ENCODE measurements at regions not wholly inside any gene's neighbourhood (a gene's known extent, or its start where the extent isn't known, plus 50 kb on each side); places are given as distances from the start of the nearest gene placed in this dataset.

DNA sequence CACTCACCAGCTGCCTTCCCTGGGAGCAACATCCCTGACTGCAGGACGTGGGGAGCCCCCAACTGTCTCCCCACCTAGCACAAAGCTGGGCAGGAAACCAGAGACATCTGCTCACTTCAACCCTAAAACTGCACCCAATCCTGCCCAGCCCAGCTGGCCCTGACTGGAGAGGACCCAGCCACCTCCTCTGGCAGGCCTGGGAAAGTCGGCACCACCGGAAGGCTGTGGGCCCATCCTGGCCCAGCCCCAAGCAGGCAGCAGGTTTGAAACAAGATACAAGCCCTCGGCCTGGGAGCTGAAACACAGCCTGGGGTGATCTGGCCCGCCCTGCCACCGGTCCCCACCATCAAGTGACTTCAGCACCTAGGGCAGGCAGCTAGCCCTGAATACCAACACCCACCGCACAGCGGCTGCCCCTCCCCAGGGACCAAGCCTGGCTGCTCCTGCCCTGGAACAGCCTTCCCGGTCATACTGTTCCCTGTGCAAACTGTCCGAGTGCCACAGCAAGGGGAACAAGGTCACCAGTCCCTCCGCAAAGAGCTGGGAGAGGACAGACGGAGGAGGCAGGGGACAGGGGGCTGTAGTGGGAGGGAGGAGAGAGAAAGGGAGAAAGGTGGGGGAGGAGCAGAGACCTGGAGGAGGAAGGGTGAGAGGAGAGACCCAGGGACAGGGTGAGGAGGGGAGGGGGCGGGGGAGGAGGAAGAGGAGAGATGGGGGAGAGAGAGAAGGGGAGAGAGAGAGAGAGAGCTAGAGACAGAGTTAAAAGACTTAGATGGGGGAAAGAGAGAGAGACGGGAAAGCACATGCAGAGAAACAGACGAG is 115.7 kb downstream of the RFLNA start:
- Histone ChIP-seq H3K36me3 (peaks cover 0 to 83% (median 23%) of the 10 kb centered on the region in 9 donors), H3K27me3 (no peaks in the 10 kb centered on the region), H3K9me3 (no peaks in the 10 kb centered on the region), H3K27ac (peak overlapping the region; percentile 6 to 78 (median 42)), H3K4me3 (no peak overlapping the region), H3K4me1 (peaks cover 4 to 67% (median 45%) of the 10 kb centered on the region in 12 donors)
- DNase-seq = peak in 1 of 5 donors; percentile 77
- intact Hi-C loops (cut with DNase I) = no loop called here
- WGBS, 4 donors = 44 to 53% (median 48%) methylated on average over 12 to 15 of the region's 15 CpGs
- TF ChIP-seq, protein P1, sequence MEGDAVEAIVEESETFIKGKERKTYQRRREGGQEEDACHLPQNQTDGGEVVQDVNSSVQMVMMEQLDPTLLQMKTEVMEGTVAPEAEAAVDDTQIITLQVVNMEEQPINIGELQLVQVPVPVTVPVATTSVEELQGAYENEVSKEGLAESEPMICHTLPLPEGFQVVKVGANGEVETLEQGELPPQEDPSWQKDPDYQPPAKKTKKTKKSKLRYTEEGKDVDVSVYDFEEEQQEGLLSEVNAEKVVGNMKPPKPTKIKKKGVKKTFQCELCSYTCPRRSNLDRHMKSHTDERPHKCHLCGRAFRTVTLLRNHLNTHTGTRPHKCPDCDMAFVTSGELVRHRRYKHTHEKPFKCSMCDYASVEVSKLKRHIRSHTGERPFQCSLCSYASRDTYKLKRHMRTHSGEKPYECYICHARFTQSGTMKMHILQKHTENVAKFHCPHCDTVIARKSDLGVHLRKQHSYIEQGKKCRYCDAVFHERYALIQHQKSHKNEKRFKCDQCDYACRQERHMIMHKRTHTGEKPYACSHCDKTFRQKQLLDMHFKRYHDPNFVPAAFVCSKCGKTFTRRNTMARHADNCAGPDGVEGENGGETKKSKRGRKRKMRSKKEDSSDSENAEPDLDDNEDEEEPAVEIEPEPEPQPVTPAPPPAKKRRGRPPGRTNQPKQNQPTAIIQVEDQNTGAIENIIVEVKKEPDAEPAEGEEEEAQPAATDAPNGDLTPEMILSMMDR (IDR thresholded peaks at IDR 0.05) = no peak
- TF ChIP-seq POLR2A (IDR thresholded peaks at IDR 0.05) = no peak
- peak; percentile 7 to 57 (median 24) for ATAC-seq

DNA sequence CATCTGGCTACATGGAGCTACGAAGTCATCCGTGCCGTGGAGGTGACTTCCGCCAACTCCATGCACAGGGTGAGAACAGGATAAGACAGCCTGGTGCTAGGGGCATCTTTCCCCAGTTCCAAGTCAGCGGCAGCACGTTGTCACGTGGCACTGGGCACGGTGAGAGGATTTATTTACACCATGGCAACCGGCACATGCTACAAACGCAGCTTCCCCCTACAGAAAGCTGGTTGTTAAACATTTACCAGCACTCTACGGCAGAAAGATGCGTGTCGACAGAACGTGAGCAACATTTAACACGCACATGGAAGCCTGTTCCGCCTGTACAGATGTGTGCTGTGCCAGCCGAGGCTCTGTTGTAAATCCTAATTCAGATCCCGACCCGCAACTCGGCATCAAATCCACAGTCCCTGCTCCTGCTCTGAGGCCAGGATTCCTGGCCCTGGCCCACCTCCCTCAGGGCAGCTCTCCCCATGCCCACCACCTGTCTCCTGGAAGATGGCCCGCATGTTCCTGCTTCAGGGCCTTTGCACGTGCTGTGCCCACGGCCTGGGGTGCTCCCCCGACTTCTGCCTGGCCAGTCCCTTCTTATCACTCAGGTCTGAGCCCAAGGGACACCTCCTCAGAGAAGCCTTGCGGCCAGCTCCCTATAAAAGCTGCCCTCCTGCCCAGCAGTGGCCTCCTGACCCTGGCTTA is 114.1 kb downstream of the RFLNA start:
- TF ChIP-seq POLR2A (IDR thresholded peaks at IDR 0.05) = no peak
- TF ChIP-seq, protein P1 (IDR thresholded peaks at IDR 0.05) = no peak
- ATAC-seq = no peak
- Histone ChIP-seq H3K4me1 (peaks cover 8 to 76% (median 53%) of the 10 kb centered on the region in 12 donors), H3K9me3 (no peaks in the 10 kb centered on the region), H3K27ac (peak overlapping the region in 2 of 12 donors; percentile 72 to 78), H3K36me3 (peaks cover 0 to 73% (median 23%) of the 10 kb centered on the region in 9 donors), H3K27me3 (no peaks in the 10 kb centered on the region), H3K4me3 (no peak overlapping the region)
- intact Hi-C loops (cut with DNase I) = loop anchor here in 1 of 10 donors (10.0 kb wide), 1 partner anchor 54 kb away; no protein-coding TSS in a partner anchor
- no peak for DNase-seq
- WGBS, 4 donors = 77 to 91% (median 88%) methylated on average over 22 to 25 of the region's 25 CpGs

DNA sequence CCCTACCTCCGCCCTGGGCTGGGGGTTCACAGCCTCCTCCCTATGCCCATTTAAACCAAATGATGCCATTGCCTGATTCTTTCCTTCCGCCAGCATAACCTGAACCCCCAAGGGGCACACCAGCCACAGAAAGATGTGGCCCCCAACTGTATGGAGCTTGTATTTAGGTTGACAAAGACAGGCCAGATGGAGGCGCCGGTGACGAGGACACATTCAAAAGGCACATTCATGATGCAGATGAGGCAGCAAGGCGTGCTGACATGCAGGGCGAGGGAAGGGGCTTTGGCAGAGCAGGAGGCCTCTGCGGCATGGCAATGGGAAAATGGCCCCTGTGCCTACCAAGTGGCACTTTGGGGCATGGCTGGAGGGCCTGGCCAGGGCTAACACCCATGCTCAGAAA is 112.2 kb downstream of the RFLNA start:
- Histone ChIP-seq H3K27ac (no peak overlapping the region), H3K27me3 (no peaks in the 10 kb centered on the region), H3K4me3 (no peak overlapping the region), H3K36me3 (peaks cover 0 to 60% (median 27%) of the 10 kb centered on the region in 9 donors), H3K4me1 (peaks cover 12 to 76% (median 49%) of the 10 kb centered on the region in 12 donors), H3K9me3 (no peaks in the 10 kb centered on the region)
- ATAC-seq = no peak
- intact Hi-C loops (cut with DNase I) = loop anchor here in 1 of 10 donors (10.0 kb wide), 1 partner anchor 52 kb away; no protein-coding TSS in a partner anchor
- WGBS, 4 donors = 96 to 98% (median 97%) methylated on average over 8 of the region's 8 CpGs
- DNase-seq = no peak
- TF ChIP-seq POLR2A (IDR thresholded peaks at IDR 0.05) = no peak
- TF ChIP-seq, protein P1 (IDR thresholded peaks at IDR 0.05) = no peak

DNA sequence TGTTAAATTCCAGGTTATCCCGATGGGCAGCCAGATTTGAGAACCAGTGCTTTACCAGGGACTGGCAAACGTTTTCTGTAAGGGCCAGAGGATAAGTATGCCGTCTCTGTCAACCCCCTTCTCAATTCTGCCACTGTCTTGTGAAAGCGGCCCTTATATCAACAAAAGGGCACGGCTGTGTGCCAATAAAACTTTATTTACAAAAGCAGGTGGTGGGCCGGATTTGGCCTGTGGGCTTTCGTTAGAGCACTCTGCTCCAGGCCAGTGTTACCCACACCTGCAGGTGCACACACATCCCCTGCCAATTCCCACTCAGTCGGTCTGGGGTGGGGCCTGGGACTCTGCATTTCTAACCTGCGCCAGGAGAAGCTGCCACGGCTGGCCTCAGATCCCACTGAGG is 111.2 kb downstream of the RFLNA start:
- 91 to 97% (median 96%) methylated on average over 9 to 10 of the region's 10 CpGs for WGBS, 4 donors
- DNase-seq (peak in 1 of 5 donors; percentile 18), ATAC-seq (no peak)
- Histone ChIP-seq H3K4me1 (peaks cover 12 to 65% (median 39%) of the 10 kb centered on the region in 12 donors), H3K27ac (peak overlapping the region in 1 of 12 donors; percentile 16), H3K36me3 (peaks cover 0 to 67% (median 38%) of the 10 kb centered on the region in 9 donors), H3K9me3 (no peaks in the 10 kb centered on the region), H3K4me3 (no peak overlapping the region), H3K27me3 (no peaks in the 10 kb centered on the region)
- intact Hi-C loops (cut with DNase I) = loop anchor here in 1 of 10 donors (10.0 kb wide), 1 partner anchor 51 kb away; no protein-coding TSS in a partner anchor
- no peak for TF ChIP-seq POLR2A (IDR thresholded peaks at IDR 0.05)
- TF ChIP-seq, protein P1 (IDR thresholded peaks at IDR 0.05) = no peak
